GM13977 (cell line): ENCODE measurements at regions not wholly inside any gene's neighbourhood (a gene's known extent, or its start where the extent isn't known, plus 50 kb on each side); places are given as distances from the start of the nearest gene placed in this dataset.
"Not testable (repeated sequence)": the region's sequence is repeated elsewhere in the genome, so short reads cannot be mapped to it uniquely, and the experiment has no call there.

Source experiments
- DNase-seq: peaks from one replicate; pipeline ENCODE4 v3.0.0; 2012; ENCODE audit warnings: low spot score
- CTCF ChIP-seq: IDR thresholded peaks from 2 replicates; pipeline ENCODE4 v1.5.1; 2012; ENCODE audit warnings: mild to moderate bottlenecking, control low read depth; ENCODE audit not compliant: insufficient read depth; ENCODE audit errors: extremely low read depth, missing control alignments
- in situ Hi-C: fragments of 300-500 bp; cut with MboI; formaldehyde crosslinking; loops from one replicate; pipeline ENCODE4 v1.12.0; 2022; ENCODE audit warnings: low sequenced_read_pairs, low pct_unique_long_range_greater_than_20kb, mixed read lengths, inconsistent platforms; ENCODE audit not compliant: unreplicated experiment

- DNase-seq = no peak
- in situ Hi-C loops = no loop called here
- TF ChIP-seq CTCF = no peak
These were observed 119.4 kb upstream of the SPIN1 start for GRCh38 chr9:88268886-88269285.

GRCh38 chr9:88267283-88267682 lies 121.0 kb upstream of the SPIN1 start:
- in situ Hi-C loops = no loop called here
- no peak for TF ChIP-seq CTCF
- no peak for DNase-seq

- DNase-seq = no peak
- in situ Hi-C loops = no loop called here
- TF ChIP-seq CTCF = no peak
These were observed 121.8 kb upstream of the SPIN1 start for GRCh38 chr9:88266416-88266815.

GRCh38 chr9:88259001-88259400 lies 120.7 kb upstream of the SPATA31C2 start:
- no peak for TF ChIP-seq CTCF
- in situ Hi-C loops = no loop called here
- DNase-seq = no peak

- no peak for DNase-seq
- in situ Hi-C loops = no loop called here
- no peak for TF ChIP-seq CTCF
These were observed 120.3 kb upstream of the SPATA31C2 start for GRCh38 chr9:88258601-88259000.

GRCh38 chr9:88258024-88258423 lies 119.7 kb upstream of the SPATA31C2 start:
- in situ Hi-C loops = no loop called here
- TF ChIP-seq CTCF = no peak
- no peak for DNase-seq

- TF ChIP-seq CTCF = no peak
- no peak for DNase-seq
- in situ Hi-C loops = no loop called here
These were observed 117.9 kb upstream of the SPATA31C2 start for GRCh38 chr9:88256216-88256615.

GRCh38 chr9:88255806-88256205 lies 117.5 kb upstream of the SPATA31C2 start:
- DNase-seq, in situ Hi-C loops: not testable (repeated sequence)
